GM23338 (cell line): ENCODE measurements at regions not wholly inside any gene's neighbourhood (a gene's known extent, or its start where the extent isn't known, plus 50 kb on each side); places are given as distances from the start of the nearest gene placed in this dataset.

Experiments used
- ATAC-seq: fragments of 200-7000 bp; cut with Tn5 transposase; 3 replicates; pipeline ENCODE4 v1.9.1; 2020
- DNase-seq: peaks from one replicate; pipeline ENCODE4 v3.0.0-alpha.2; 2015; ENCODE audit warnings: low spot score
- H2AFZ ChIP-seq: fragments of 200-600 bp; sonication (generic); 2 replicates; pipeline ENCODE4 v1.8.0; 2016; ENCODE audit warnings: antibody characterized with exemption, mild to moderate bottlenecking, moderate library complexity
- H3F3A ChIP-seq: fragments of 200-600 bp; sonication (generic); replicated peaks from 2 replicates; pipeline ENCODE4 v1.8.0; 2017; ENCODE audit warnings: antibody characterized with exemption, mixed run types, low read depth
- H3K27ac ChIP-seq: fragments of 200-600 bp; sonication (generic); 2 replicates; pipeline ENCODE4 v1.6.1; 2016; ENCODE audit warnings: low read depth
- H3K27me3 ChIP-seq: fragments of 200-600 bp; sonication (generic); 2 replicates; pipeline ENCODE4 v1.8.0; 2016; ENCODE audit warnings: mild to moderate bottlenecking, mixed run types, moderate library complexity; ENCODE audit not compliant: insufficient read depth
- H3K36me3 ChIP-seq: fragments of 200-600 bp; sonication (generic); 2 replicates; pipeline ENCODE4 v1.8.0; 2016; ENCODE audit warnings: mild to moderate bottlenecking; ENCODE audit not compliant: insufficient read depth
- H3K4me1 ChIP-seq: fragments of 200-600 bp; sonication (generic); 2 replicates; pipeline ENCODE4 v1.8.0; 2016; ENCODE audit warnings: mild to moderate bottlenecking, moderate library complexity; ENCODE audit not compliant: insufficient read depth
- H3K4me2 ChIP-seq: fragments of 200-600 bp; sonication (generic); 2 replicates; pipeline ENCODE4 v1.7.1; 2017; ENCODE audit warnings: mixed run types
- H3K4me3 ChIP-seq: fragments of 200-600 bp; sonication (generic); 2 replicates; pipeline ENCODE4 v1.6.1; 2016; ENCODE audit warnings: mixed run types
- H3K79me2 ChIP-seq: fragments of 200-600 bp; sonication (generic); replicated peaks from 2 replicates; pipeline ENCODE4 v1.8.0; 2017; ENCODE audit warnings: mild to moderate bottlenecking; ENCODE audit not compliant: insufficient read depth
- H3K9me2 ChIP-seq: fragments of 200-600 bp; sonication (generic); 2 replicates; pipeline ENCODE4 v1.8.0; 2017; ENCODE audit not compliant: insufficient read depth
- H4K20me1 ChIP-seq: fragments of 200-600 bp; sonication (generic); replicated peaks from 2 replicates; pipeline ENCODE4 v1.8.0; 2017; ENCODE audit warnings: mild to moderate bottlenecking; ENCODE audit not compliant: insufficient read depth
- H3K27ac Mint-ChIP-seq: 2 replicates; pipeline ENCODE4 v1.8.0; 2020; ENCODE audit warnings: inconsistent platforms, mild to moderate bottlenecking, moderate library complexity, mixed read lengths
- H3K27me3 Mint-ChIP-seq: 3 replicates; pipeline ENCODE4 v1.8.0; 2022; ENCODE audit warnings: low read depth, mild to moderate bottlenecking, moderate library complexity, mixed read lengths, inconsistent platforms; ENCODE audit not compliant: insufficient read depth, poor library complexity
- H3K36me3 Mint-ChIP-seq: 3 replicates; pipeline ENCODE4 v1.8.0; 2021; ENCODE audit warnings: low read depth, mild to moderate bottlenecking, inconsistent platforms, moderate library complexity, mixed read lengths
- H3K4me1 Mint-ChIP-seq: 3 replicates; pipeline ENCODE4 v1.8.0; 2020; ENCODE audit warnings: mild to moderate bottlenecking, inconsistent platforms, mixed read lengths
- H3K4me3 Mint-ChIP-seq: 3 replicates; pipeline ENCODE4 v1.8.0; 2021; ENCODE audit warnings: moderate library complexity, mild to moderate bottlenecking, inconsistent platforms, mixed read lengths
- H3K9me3 Mint-ChIP-seq: 3 replicates; pipeline ENCODE4 v1.8.0; 2020; ENCODE audit warnings: moderate library complexity, mild to moderate bottlenecking, inconsistent platforms, mixed read lengths
- CTCF ChIP-seq, 2 experiments: fragments of 200-600 bp in 1 of 2; sonication (generic) in 1 of 2; conservative IDR thresholded peaks; 2 replicates each; pipeline versions ENCODE4 v1.5.1 to v1.6.1; 2016 to 2017; ENCODE audit warnings: antibody characterized with exemption in 2 of 2, low read depth in 2 of 2, mild to moderate bottlenecking in 2 of 2, moderate library complexity in 1 of 2
- ETS1 ChIP-seq: IDR thresholded peaks from 2 replicates; pipeline ENCODE4 v1.6.1; 2016; ENCODE audit warnings: antibody characterized with exemption
- EZH2 ChIP-seq: fragments of 200-600 bp; sonication (generic); IDR thresholded peaks from one replicate; pipeline ENCODE4 v1.8.0; 2017; ENCODE audit warnings: antibody characterized with exemption, mild to moderate bottlenecking, low read depth; ENCODE audit not compliant: unreplicated experiment
- EZH2phosphoT487 ChIP-seq: fragments of 200-600 bp; sonication (generic); IDR thresholded peaks from one replicate; pipeline ENCODE4 v1.8.1; 2018; ENCODE audit warnings: antibody characterized with exemption; ENCODE audit not compliant: unreplicated experiment
- JUNB ChIP-seq: IDR thresholded peaks from one replicate; pipeline ENCODE4 v1.6.1; 2016; ENCODE audit warnings: antibody characterized with exemption; ENCODE audit not compliant: unreplicated experiment
- NANOG ChIP-seq: IDR thresholded peaks from 2 replicates; pipeline ENCODE4 v1.6.1; 2016; ENCODE audit warnings: antibody characterized with exemption, borderline replicate concordance
- POLR2AphosphoS5 ChIP-seq: IDR thresholded peaks from 2 replicates; pipeline ENCODE4 v1.6.1; 2016; ENCODE audit warnings: antibody characterized with exemption, low read depth
- REST ChIP-seq: IDR thresholded peaks from one replicate; pipeline ENCODE4 v1.6.1; 2018; ENCODE audit warnings: antibody characterized with exemption; ENCODE audit not compliant: unreplicated experiment
- STAT1 ChIP-seq: IDR thresholded peaks from one replicate; pipeline ENCODE4 v1.6.1; 2016; ENCODE audit warnings: antibody characterized with exemption; ENCODE audit not compliant: unreplicated experiment
- ZNF114 ChIP-seq: fragments of 250-450 bp; sonication (Bioruptor Pico); IDR thresholded peaks from 2 replicates; pipeline ENCODE4 v1.5.0; 2020; ENCODE audit warnings: mild to moderate bottlenecking, moderate library complexity
- ZNF331 ChIP-seq: fragments of 250-450 bp; sonication (Bioruptor Pico); IDR thresholded peaks from 2 replicates; pipeline ENCODE4 v1.5.0; 2020; ENCODE audit warnings: low read depth, mild to moderate bottlenecking, moderate library complexity
- ZNF462 ChIP-seq: fragments of 250-450 bp; sonication (Bioruptor Pico); IDR thresholded peaks from 2 replicates; pipeline ENCODE4 v1.5.0; 2020; ENCODE audit warnings: mild to moderate bottlenecking, moderate library complexity

GRCh38 chr4:82069883-82070638, 303.7 kb downstream of the HNRNPD start:
- Histone ChIP-seq H3K9me2 (no peaks in the 10 kb centered on the region), H3K4me2 (no peak overlapping the region), H3K4me1 (peaks cover 5% of the 10 kb centered on the region; the same call in 1 of the 2 replicates), H4K20me1 (no peaks in the 10 kb centered on the region), H2AFZ (no peak overlapping the region), H3K36me3 (no peaks in the 10 kb centered on the region), H3K4me3 (no peak overlapping the region), H3F3A (no peaks in the 10 kb centered on the region), H3K27ac (no peak overlapping the region), H3K27me3 (no peaks in the 10 kb centered on the region), H3K79me2 (no peaks in the 10 kb centered on the region)
- no peak overlapping the region for H3K27ac Mint-ChIP-seq
- peaks cover 18% of the 10 kb centered on the region for H3K4me1 Mint-ChIP-seq
- TF ChIP-seq ZNF462 (CRISPR knock-in tag) (no peak), POLR2AphosphoS5 (no peak), STAT1 (no peak), EZH2phosphoT487 (no peak), ETS1 (no peak), EZH2 (no peak), CTCF (conservative IDR thresholded peaks at IDR 0.05; ENCODE audit: low read depth in 2 of 2) (no peak), ZNF114 (CRISPR knock-in tag) (no peak), NANOG (no peak), ZNF331 (CRISPR knock-in tag) (no peak), JUNB (no peak), REST (no peak)
- no peaks in the 10 kb centered on the region for H3K9me3 Mint-ChIP-seq
- H3K36me3 Mint-ChIP-seq: no peaks in the 10 kb centered on the region
- ATAC-seq (no peak), DNase-seq (no peak)
- H3K27me3 Mint-ChIP-seq: peaks cover 2% of the 10 kb centered on the region
- H3K4me3 Mint-ChIP-seq: no peak overlapping the region
